GM19351 (cell line): ENCODE measurements at regions not wholly inside any gene's neighbourhood (a gene's known extent, or its start where the extent isn't known, plus 50 kb on each side); places are given as distances from the start of the nearest gene placed in this dataset.
"Not testable (repeated sequence)": the region's sequence is repeated elsewhere in the genome, so short reads cannot be mapped to it uniquely, and the experiment has no call there.

Source experiments
- ATAC-seq: cut with Tn5 transposase; IDR thresholded peaks from one replicate; pipeline ENCODE4 v1.9.1; 2021; ENCODE audit warnings: mild to moderate bottlenecking, moderate library complexity; ENCODE audit not compliant: unreplicated experiment

- not testable (repeated sequence) for ATAC-seq
Observed at GRCh38 chr2:66632882-66633281, 198.0 kb downstream of the MEIS1 start.

- ATAC-seq = no peak
Observed at GRCh38 chr2:66633631-66634030, 198.7 kb downstream of the MEIS1 start.

- no peak for ATAC-seq
Observed at GRCh38 chr2:66634784-66635183, 199.9 kb downstream of the MEIS1 start.

GRCh38 chr2:66641685-66642084 is 206.8 kb downstream of the MEIS1 start:
- ATAC-seq = no peak

- ATAC-seq = not testable (repeated sequence)
Observed at GRCh38 chr2:66648081-66648480, 213.2 kb downstream of the MEIS1 start.

- ATAC-seq = no peak
Observed at GRCh38 chr2:66649006-66649405, 214.1 kb downstream of the MEIS1 start.

GRCh38 chr2:66651295-66651694 is 216.4 kb downstream of the MEIS1 start:
- ATAC-seq = no peak

- no peak for ATAC-seq
Observed at GRCh38 chr2:66660804-66661203, 225.9 kb downstream of the MEIS1 start.

- ATAC-seq = no peak
Observed at GRCh38 chr2:66661253-66662173, 226.6 kb downstream of the MEIS1 start.

- ATAC-seq = no peak
Observed at GRCh38 chr2:66665124-66665984, 230.4 kb downstream of the MEIS1 start.

GRCh38 chr2:66667301-66667700 is 232.4 kb downstream of the MEIS1 start:
- no peak for ATAC-seq

- ATAC-seq = no peak
Observed at GRCh38 chr2:66673286-66673685, 238.4 kb downstream of the MEIS1 start.

- no peak for ATAC-seq
Observed at GRCh38 chr2:66674087-66674486, 239.2 kb downstream of the MEIS1 start.

- ATAC-seq = no peak
Observed at GRCh38 chr2:66675591-66675990, 240.7 kb downstream of the MEIS1 start.

- no peak for ATAC-seq
Observed at GRCh38 chr2:66679442-66679841, 244.5 kb downstream of the MEIS1 start.

GRCh38 chr2:66682476-66682875 is 247.6 kb downstream of the MEIS1 start:
- ATAC-seq = no peak

GRCh38 chr2:66683064-66683463 is 248.1 kb downstream of the MEIS1 start:
- ATAC-seq = no peak

GRCh38 chr2:66683599-66683998 is 248.7 kb downstream of the MEIS1 start:
- ATAC-seq = no peak

GRCh38 chr2:66684289-66684688 is 249.4 kb downstream of the MEIS1 start:
- ATAC-seq = no peak

- no peak for ATAC-seq
Observed at GRCh38 chr2:66686755-66687154, 251.8 kb downstream of the MEIS1 start.

GRCh38 chr2:66688951-66689350 is 254.0 kb downstream of the MEIS1 start:
- no peak for ATAC-seq
